Loucy (cell line): ENCODE measurements at regions not wholly inside any gene's neighbourhood (a gene's known extent, or its start where the extent isn't known, plus 50 kb on each side); places are given as distances from the start of the nearest gene placed in this dataset.

Source experiments
- CTCF ChIP-seq: fragments of 200-600 bp; sonication (generic); conservative IDR thresholded peaks from 2 replicates; pipeline ENCODE4 v1.5.1; 2014; ENCODE audit warnings: mild to moderate bottlenecking, antibody characterized with exemption, low read length
- EZH2phosphoT487 ChIP-seq: fragments of 200-600 bp; IDR thresholded peaks from 2 replicates; pipeline ENCODE4 v1.6.1; 2018; ENCODE audit warnings: antibody characterized with exemption, mild to moderate bottlenecking, moderate library complexity, borderline replicate concordance

- TF ChIP-seq CTCF (no peak), EZH2phosphoT487 (no peak)
Observed at GRCh38 chr5:89036704-89037489, 153.9 kb upstream of the MEF2C start.
